ENCODE measurements at regions not wholly inside any gene's neighbourhood (a gene's known extent, or its start where the extent isn't known, plus 50 kb on each side); places are given as distances from the start of the nearest gene placed in this dataset.

DNA sequence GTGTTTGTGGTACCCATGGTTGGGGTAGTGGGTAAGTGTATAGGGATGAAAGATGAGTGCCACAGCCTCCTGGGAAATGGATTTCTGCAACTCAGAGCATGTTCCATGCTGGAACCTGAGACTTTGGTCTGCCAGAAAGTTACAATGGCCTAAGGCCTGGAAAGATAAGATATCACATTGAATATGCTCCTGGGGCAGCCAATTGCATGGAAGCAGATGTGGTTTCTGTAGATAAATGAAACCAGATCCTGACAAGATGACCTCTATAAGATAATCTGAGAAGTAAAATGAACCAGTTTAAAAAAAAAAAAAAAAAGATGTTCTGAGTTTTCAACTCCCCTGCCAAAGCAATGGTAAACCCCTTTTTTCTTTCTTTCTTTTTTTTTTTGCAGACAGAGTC lies 91.4 kb upstream of the NCK2 start:
- CTCF ChIA-PET = no interaction called here

DNA sequence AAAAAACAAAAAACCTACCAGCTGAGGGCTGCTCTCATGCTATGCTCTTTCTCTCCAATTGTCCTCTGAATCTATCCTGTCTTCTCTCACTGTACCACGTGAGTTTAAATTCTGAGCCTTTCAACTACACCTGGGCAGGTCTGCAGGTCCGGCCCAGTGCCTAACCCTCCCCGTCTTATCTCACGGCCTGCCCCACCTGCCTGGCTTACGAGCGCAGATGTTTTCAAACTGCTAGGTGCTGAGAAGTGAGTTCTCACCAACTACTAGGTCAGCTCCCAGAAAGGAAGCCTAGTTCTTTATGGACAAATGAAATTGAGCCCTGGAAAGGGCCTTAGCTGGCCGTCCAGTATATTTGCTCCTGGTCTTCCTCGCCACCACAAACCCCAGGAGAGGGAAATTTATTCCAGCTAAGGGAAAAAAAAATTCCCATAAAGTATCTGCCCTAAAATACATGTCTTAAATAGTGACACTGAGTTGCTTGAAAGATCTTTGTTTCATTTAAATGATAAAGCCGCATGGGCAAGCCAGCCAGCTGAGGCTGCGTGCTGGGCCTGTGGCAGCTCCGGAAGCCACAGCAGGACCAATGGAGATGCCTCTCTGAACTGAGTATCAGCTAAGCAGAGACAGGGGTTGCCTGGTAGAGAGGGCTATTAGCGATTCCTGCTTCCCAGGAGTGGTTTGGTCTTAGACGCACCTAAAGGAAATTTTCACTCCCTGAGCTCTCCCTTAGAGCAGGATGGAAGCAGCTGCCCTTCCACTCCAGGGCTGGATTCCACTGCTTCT lies 92.5 kb upstream of the NCK2 start:
- Histone ChIP-seq H3K27ac (ENCODE audit: insufficient read depth in 1 of 2, low read depth in 1 of 2, low read length in 2 of 2, poor library complexity in 1 of 2, severe bottlenecking in 2 of 2) (no peak overlapping the region), H3K4me1 (ENCODE audit: control extremely low read depth in 1 of 4, control insufficient read depth in 4 of 4, insufficient read depth in 4 of 4, low read length in 3 of 4) (no peaks in the 10 kb centered on the region), H3K27me3 (replicated peaks in 2 of 5; ENCODE audit: control insufficient read depth in 4 of 5, insufficient read depth in 5 of 5, low read length in 4 of 5) (peaks cover 0 to under 1% (median 0%) of the 10 kb centered on the region in 5 experiments), H3K36me3 (ENCODE audit: control insufficient read depth in 4 of 4, insufficient read depth in 4 of 4, low read length in 3 of 4) (no peaks in the 10 kb centered on the region), H3K4me3 (ENCODE audit: control insufficient read depth in 1 of 7, extremely low read depth in 1 of 7, insufficient read depth in 4 of 7, low read depth in 2 of 7, low read length in 6 of 7) (no peak overlapping the region), H3K9me3 (ENCODE audit: control extremely low read depth in 1 of 5, control insufficient read depth in 4 of 5, insufficient read depth in 2 of 5, low read depth in 1 of 5, low read length in 4 of 5) (no peaks in the 10 kb centered on the region)
- POLR2A ChIA-PET = no interaction called here
- WGBS (ENCODE audit: insufficient coverage) = 98% methylated on average over 10 of the region's 13 CpGs
- DNase-seq = no peak
- CTCF ChIA-PET = interaction anchor here (0.9 kb wide), 1 partner anchor 10 kb away, joined by 3 read pairs; no protein-coding TSS in a partner anchor

More for the DNA sequence above, 91.4 kb upstream of the NCK2 start:
- Histone ChIP-seq H3K9me3 (ENCODE audit: control extremely low read depth in 1 of 5, control insufficient read depth in 4 of 5, insufficient read depth in 2 of 5, low read depth in 1 of 5, low read length in 4 of 5) (no peaks in the 10 kb centered on the region), H3K4me1 (ENCODE audit: control extremely low read depth in 1 of 4, control insufficient read depth in 4 of 4, insufficient read depth in 4 of 4, low read length in 3 of 4) (no peaks in the 10 kb centered on the region), H3K4me3 (ENCODE audit: control insufficient read depth in 1 of 7, extremely low read depth in 1 of 7, insufficient read depth in 4 of 7, low read depth in 2 of 7, low read length in 6 of 7) (no peak overlapping the region), H3K27me3 (replicated peaks in 2 of 5; ENCODE audit: control insufficient read depth in 4 of 5, insufficient read depth in 5 of 5, low read length in 4 of 5) (no peaks in the 10 kb centered on the region), H3K27ac (ENCODE audit: insufficient read depth in 1 of 2, low read depth in 1 of 2, low read length in 2 of 2, poor library complexity in 1 of 2, severe bottlenecking in 2 of 2) (no peak overlapping the region), H3K36me3 (ENCODE audit: control insufficient read depth in 4 of 4, insufficient read depth in 4 of 4, low read length in 3 of 4) (no peaks in the 10 kb centered on the region)
- POLR2A ChIA-PET = no interaction called here
- DNase-seq = no peak

- Histone ChIP-seq H3K9me3 (ENCODE audit: control extremely low read depth in 1 of 5, control insufficient read depth in 4 of 5, insufficient read depth in 2 of 5, low read depth in 1 of 5, low read length in 4 of 5) (no peaks in the 10 kb centered on the region), H3K27ac (ENCODE audit: insufficient read depth in 1 of 2, low read depth in 1 of 2, low read length in 2 of 2, poor library complexity in 1 of 2, severe bottlenecking in 2 of 2) (no peak overlapping the region), H3K27me3 (replicated peaks in 2 of 5; ENCODE audit: control insufficient read depth in 4 of 5, insufficient read depth in 5 of 5, low read length in 4 of 5) (peaks cover 0 to 6% (median 0%) of the 10 kb centered on the region in 5 experiments), H3K4me3 (ENCODE audit: control insufficient read depth in 1 of 7, extremely low read depth in 1 of 7, insufficient read depth in 4 of 7, low read depth in 2 of 7, low read length in 6 of 7) (no peak overlapping the region), H3K4me1 (ENCODE audit: control extremely low read depth in 1 of 4, control insufficient read depth in 4 of 4, insufficient read depth in 4 of 4, low read length in 3 of 4) (no peaks in the 10 kb centered on the region), H3K36me3 (ENCODE audit: control insufficient read depth in 4 of 4, insufficient read depth in 4 of 4, low read length in 3 of 4) (no peaks in the 10 kb centered on the region)
- 100% methylated on average over 2 of the region's 2 CpGs for WGBS (ENCODE audit: insufficient coverage)
- no peak for DNase-seq
- ChIA-PET POLR2A (no interaction called here), CTCF (interaction anchor here (0.6 kb wide), 1 partner anchor 9 kb away, joined by 3 read pairs; no protein-coding TSS in a partner anchor)
Observed at GRCh38 chr2:105649534-105649933, 95.2 kb upstream of the NCK2 start.

DNA sequence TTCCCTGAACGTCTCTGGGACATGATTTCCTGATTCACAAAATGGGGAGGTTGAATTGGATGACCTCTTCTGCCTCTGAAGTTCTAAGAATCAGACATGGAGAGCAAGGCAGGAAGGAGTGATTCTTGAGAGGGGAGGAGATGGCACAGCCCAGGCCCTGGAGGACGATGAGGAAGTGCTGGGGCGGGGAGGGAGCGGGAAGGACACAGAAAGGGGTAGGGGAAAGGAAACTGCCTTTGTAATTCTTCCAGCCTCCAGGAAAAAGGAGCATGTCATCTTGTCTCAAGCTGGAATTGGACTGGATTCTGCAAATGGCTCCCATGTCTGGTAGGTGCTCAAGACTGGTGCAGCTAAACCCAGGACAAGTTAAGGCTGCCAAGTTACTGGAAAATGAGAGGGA lies 97.0 kb upstream of the NCK2 start:
- ChIA-PET POLR2A (no interaction called here), CTCF (no interaction called here)
- no peak overlapping the region for H3K27ac ChIP-seq (ENCODE audit: insufficient read depth in 1 of 2, low read depth in 1 of 2, low read length in 2 of 2, poor library complexity in 1 of 2, severe bottlenecking in 2 of 2)
- H3K4me3 ChIP-seq (ENCODE audit: control insufficient read depth in 1 of 7, extremely low read depth in 1 of 7, insufficient read depth in 4 of 7, low read depth in 2 of 7, low read length in 6 of 7) = no peak overlapping the region
- H3K9me3 ChIP-seq (ENCODE audit: control extremely low read depth in 1 of 5, control insufficient read depth in 4 of 5, insufficient read depth in 2 of 5, low read depth in 1 of 5, low read length in 4 of 5) = no peaks in the 10 kb centered on the region
- H3K4me1 ChIP-seq (ENCODE audit: control extremely low read depth in 1 of 4, control insufficient read depth in 4 of 4, insufficient read depth in 4 of 4, low read length in 3 of 4) = no peaks in the 10 kb centered on the region
- H3K36me3 ChIP-seq (ENCODE audit: control insufficient read depth in 4 of 4, insufficient read depth in 4 of 4, low read length in 3 of 4) = no peaks in the 10 kb centered on the region
- no peak for DNase-seq
- peaks cover 0 to 12% (median 2%) of the 10 kb centered on the region in 5 experiments for H3K27me3 ChIP-seq (replicated peaks in 2 of 5; ENCODE audit: control insufficient read depth in 4 of 5, insufficient read depth in 5 of 5, low read length in 4 of 5)
- 100% methylated on average over 3 of the region's 4 CpGs for WGBS (ENCODE audit: insufficient coverage)

GRCh38 chr2:105646774-105647076 lies 98.0 kb upstream of the NCK2 start:
- DNase-seq = no peak
- Histone ChIP-seq H3K4me3 (ENCODE audit: control insufficient read depth in 1 of 7, extremely low read depth in 1 of 7, insufficient read depth in 4 of 7, low read depth in 2 of 7, low read length in 6 of 7) (no peak overlapping the region), H3K27me3 (replicated peaks in 2 of 5; ENCODE audit: control insufficient read depth in 4 of 5, insufficient read depth in 5 of 5, low read length in 4 of 5) (peaks cover 0 to 12% (median 2%) of the 10 kb centered on the region in 5 experiments), H3K27ac (ENCODE audit: insufficient read depth in 1 of 2, low read depth in 1 of 2, low read length in 2 of 2, poor library complexity in 1 of 2, severe bottlenecking in 2 of 2) (no peak overlapping the region), H3K9me3 (ENCODE audit: control extremely low read depth in 1 of 5, control insufficient read depth in 4 of 5, insufficient read depth in 2 of 5, low read depth in 1 of 5, low read length in 4 of 5) (no peaks in the 10 kb centered on the region), H3K36me3 (ENCODE audit: control insufficient read depth in 4 of 4, insufficient read depth in 4 of 4, low read length in 3 of 4) (no peaks in the 10 kb centered on the region), H3K4me1 (ENCODE audit: control extremely low read depth in 1 of 4, control insufficient read depth in 4 of 4, insufficient read depth in 4 of 4, low read length in 3 of 4) (no peaks in the 10 kb centered on the region)
- WGBS (ENCODE audit: insufficient coverage) = 94% methylated on average over 4 of the region's 4 CpGs
- CTCF ChIA-PET = no interaction called here
- POLR2A ChIA-PET = no interaction called here

- Histone ChIP-seq H3K36me3 (ENCODE audit: control insufficient read depth in 4 of 4, insufficient read depth in 4 of 4, low read length in 3 of 4) (no peaks in the 10 kb centered on the region), H3K9me3 (ENCODE audit: control extremely low read depth in 1 of 5, control insufficient read depth in 4 of 5, insufficient read depth in 2 of 5, low read depth in 1 of 5, low read length in 4 of 5) (no peaks in the 10 kb centered on the region), H3K4me3 (ENCODE audit: control insufficient read depth in 1 of 7, extremely low read depth in 1 of 7, insufficient read depth in 4 of 7, low read depth in 2 of 7, low read length in 6 of 7) (no peak overlapping the region), H3K27me3 (replicated peaks in 2 of 5; ENCODE audit: control insufficient read depth in 4 of 5, insufficient read depth in 5 of 5, low read length in 4 of 5) (peaks cover 0 to 12% (median 2%) of the 10 kb centered on the region in 5 experiments), H3K27ac (ENCODE audit: insufficient read depth in 1 of 2, low read depth in 1 of 2, low read length in 2 of 2, poor library complexity in 1 of 2, severe bottlenecking in 2 of 2) (no peak overlapping the region), H3K4me1 (ENCODE audit: control extremely low read depth in 1 of 4, control insufficient read depth in 4 of 4, insufficient read depth in 4 of 4, low read length in 3 of 4) (no peaks in the 10 kb centered on the region)
- no peak for DNase-seq
- POLR2A ChIA-PET = no interaction called here
- CTCF ChIA-PET = no interaction called here
- WGBS (ENCODE audit: insufficient coverage) = 77% methylated on average over 7 of the region's 8 CpGs
Observed at GRCh38 chr2:105645938-105646773, 98.6 kb upstream of the NCK2 start.

All from common myeloid progenitor, CD34-positive (primary cell).